T-helper 2 cell (primary cell): ENCODE measurements at regions not wholly inside any gene's neighbourhood (a gene's known extent, or its start where the extent isn't known, plus 50 kb on each side); places are given as distances from the start of the nearest gene placed in this dataset.
A peak's percentile ranks its signal among the peaks of the same experiment; 100 is the strongest.
"Not testable (repeated sequence)": the region's sequence is repeated elsewhere in the genome, so short reads cannot be mapped to it uniquely, and the experiment has no call there.

Source experiments
- DNase-seq, 5 experiments: peaks; one replicate each; pipeline versions ENCODE4 v3.0.0 to v3.0.0-alpha.2; 2012 to 2022

GRCh38 chr4:137827945-137828344, 295.7 kb upstream of the PCDH18 start:
- not testable (repeated sequence) for DNase-seq

DNA sequence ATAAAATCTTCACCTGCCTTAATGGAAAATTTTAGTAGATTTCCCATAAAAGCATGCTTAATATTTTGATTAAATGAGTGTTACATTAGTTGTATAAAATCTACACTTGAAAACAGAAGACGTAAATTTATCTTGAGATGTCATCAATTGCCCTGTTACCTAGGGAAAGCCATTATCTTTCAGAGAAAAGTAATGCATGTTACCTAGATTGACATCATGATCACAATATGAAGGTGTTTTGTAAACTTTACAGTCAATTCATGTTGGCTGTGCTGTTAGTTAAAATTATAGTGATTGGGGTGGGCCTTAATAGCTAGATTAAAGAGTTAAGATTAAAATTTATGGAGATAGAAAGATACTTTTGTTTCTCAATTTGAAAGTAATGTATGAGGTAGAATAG, 293.2 kb upstream of the PCDH18 start:
- no peak for DNase-seq

DNA sequence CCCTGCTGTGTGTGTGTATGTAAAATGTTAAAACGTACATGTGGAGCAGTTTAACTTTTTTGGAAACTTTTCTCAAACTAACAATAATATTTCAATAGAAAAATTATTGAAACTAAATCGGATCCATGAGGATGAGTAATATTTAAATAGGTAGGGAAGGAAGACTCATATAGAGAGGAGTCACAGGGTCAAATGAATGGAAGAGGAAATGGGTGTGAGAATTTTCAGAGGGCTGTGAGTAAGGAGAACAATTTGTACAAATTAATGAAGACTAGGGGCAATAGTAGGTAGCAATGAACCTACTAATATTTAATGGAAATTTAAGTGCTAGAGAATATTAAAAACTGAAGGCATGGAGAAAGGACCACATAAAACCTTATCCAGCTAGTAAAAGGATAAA, 290.7 kb upstream of the PCDH18 start:
- DNase-seq, result no peak

- DNase-seq, result peak in 1 of 5 experiments; percentile 23
Observed at GRCh38 chr4:137819964-137820383, 287.7 kb upstream of the PCDH18 start.

GRCh38 chr4:137812258-137812657, 280.0 kb upstream of the PCDH18 start:
- no peak for DNase-seq

DNA sequence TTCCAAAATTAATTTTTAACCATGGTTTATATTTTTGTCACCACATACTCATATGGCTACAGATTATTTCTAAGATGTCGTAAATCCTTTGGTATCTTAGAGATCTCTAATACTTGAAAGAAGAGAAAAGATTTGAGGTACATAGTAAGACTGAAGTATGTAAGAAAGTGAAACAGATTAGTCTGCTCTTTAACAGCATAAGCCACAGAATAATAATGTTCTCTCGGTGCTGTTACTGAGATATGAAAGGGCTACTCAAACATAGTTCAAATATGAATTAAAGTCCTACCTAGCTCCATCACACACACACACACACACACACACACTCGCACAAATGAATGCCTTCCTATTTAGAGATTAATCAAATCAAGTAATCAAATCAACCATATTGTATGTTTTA, 274.1 kb upstream of the PCDH18 start:
- no peak for DNase-seq

DNA sequence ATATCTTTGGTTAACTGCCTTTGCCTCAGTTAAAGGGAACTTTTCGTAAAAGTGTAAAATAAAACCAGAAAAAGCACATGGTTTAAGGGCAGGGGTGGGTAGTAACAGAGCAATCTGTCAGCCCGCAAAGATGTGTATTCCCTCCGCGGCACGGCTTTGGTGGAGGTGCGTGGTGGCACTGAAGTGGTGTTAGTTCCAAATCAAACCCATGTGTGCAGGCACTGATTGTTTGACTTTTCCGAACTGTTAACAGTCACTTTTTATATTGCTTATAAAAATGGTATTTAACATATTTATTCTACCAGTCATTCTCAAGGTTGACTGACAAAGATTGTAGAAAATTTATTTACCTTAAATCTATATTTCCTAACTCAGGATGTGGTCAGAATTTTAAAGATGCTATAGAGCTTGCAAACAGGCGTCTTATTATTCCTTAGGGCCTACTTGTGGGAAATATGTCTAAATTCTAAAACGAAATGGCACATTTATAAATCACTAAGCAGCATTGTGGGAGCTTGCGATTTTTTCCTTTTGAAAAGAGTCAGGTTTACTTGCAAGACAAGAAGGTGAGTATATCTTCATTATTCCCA, 272.7 kb upstream of the PCDH18 start:
- no peak for DNase-seq

DNA sequence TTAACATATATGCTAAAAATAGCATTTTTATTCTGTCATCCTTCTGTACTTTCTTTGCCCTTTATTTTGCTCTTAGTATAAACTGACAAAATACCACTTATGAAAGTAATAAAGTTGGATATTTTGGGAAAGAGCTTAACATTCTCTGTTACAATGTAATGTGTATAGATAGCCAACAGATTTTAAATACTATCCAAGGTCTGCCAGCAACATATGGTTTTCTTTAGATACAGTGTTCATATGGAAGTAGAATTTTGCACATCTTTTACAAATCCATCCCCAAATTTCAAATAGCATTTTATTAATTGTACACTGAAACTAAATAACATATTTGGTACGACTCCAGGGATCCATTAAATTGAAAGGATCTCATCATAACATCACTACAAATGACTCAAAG, 268.6 kb upstream of the PCDH18 start:
- DNase-seq, result no peak

DNA sequence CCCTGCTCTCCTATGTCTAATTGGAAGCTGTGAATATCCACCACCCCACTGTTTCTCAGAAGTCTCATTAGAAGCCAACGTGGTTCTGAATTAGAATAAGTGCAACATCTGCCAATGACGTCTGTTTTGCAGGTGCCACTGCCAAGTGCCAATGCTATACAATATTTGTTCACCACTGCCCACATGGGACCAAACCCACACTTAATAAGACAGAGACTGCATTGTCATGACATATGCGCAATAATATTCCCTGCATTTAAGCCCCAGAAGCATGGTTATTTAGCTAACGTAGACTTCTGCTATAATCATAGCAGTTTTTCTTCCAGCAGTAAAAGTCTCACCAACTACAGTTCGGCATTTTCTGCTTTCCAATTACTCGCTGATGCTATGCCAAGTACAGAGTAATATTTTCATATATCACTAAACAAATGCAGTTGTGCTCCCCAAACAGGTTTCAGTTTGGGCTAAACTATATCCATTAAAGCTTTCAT, 262.5 kb upstream of the PCDH18 start:
- no peak for DNase-seq

GRCh38 chr4:137789263-137789662, 257.0 kb upstream of the PCDH18 start:
- not testable (repeated sequence) for DNase-seq

GRCh38 chr4:137783923-137784322, 251.6 kb upstream of the PCDH18 start:
- DNase-seq, result not testable (repeated sequence)

DNA sequence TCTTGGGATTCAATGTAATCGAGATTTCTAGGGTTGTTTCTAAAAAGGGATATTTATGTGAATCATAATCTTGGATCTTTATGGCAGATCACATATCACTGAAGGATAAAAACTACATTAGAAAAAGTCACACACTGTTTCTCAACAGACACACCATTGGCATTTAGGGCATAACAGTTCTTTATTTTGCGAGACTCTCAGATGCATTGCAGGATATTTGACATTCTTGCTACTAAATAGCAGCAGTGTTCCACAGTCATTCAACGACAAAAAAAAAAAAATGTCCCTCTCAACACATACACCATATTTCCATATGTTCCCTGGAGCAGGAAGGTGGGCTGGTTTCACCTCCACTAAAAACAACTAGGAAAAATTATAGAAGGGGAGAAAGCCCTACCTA, 243.4 kb upstream of the PCDH18 start:
- no peak for DNase-seq

GRCh38 chr4:137774501-137774900, 242.2 kb upstream of the PCDH18 start:
- no peak for DNase-seq

- no peak for DNase-seq
Observed at GRCh38 chr4:137768881-137769280, 236.6 kb upstream of the PCDH18 start.

- no peak for DNase-seq
Observed at GRCh38 chr4:137768196-137768595, 235.9 kb upstream of the PCDH18 start.

- DNase-seq, result no peak
Observed at GRCh38 chr4:137762591-137762990, 230.3 kb upstream of the PCDH18 start.

GRCh38 chr4:137754652-137755471, 222.6 kb upstream of the PCDH18 start:
- DNase-seq, result no peak

DNA sequence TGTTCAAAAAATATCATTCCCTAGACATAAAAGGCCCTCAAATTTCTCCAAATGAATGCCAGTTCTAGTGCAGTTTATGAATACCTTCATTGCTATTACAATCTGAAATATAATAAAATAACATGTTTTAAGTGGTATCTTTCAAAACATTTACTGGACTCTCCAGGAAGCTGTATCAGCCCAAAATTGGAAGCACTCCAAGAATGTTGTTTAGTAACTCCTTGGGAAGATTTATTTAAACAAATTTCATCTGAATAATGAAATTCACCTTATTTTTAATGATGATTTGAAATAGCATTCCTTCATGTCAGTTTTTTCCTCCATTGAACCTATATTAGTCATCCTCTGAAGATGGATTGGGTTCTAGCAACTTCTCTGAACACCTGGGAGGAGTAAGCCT, 217.2 kb upstream of the PCDH18 start:
- no peak for DNase-seq

GRCh38 chr4:137748616-137749015, 216.3 kb upstream of the PCDH18 start:
- no peak for DNase-seq

DNA sequence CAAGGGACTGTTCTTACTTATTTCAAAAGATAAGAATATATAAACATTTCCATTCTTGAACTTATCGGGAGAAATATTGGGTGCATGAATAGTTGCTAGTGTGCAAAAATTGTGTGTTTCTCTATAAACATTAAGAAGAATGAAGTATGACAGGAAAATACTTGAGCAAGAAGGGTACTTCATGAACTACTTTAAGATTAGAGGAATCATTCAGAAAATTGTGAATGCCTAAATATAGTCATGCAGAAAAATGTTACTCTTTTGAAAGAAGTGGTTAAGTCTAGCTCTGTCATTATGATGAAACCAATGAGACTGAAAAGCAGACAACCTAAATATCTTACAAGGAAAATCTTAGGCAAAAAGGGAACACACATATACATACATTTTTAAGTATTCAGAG, 207.8 kb upstream of the PCDH18 start:
- DNase-seq, result no peak

- DNase-seq, result no peak
Observed at GRCh38 chr4:137739391-137739790, 207.1 kb upstream of the PCDH18 start.

- no peak for DNase-seq
Observed at GRCh38 chr4:137738375-137738990, 206.2 kb upstream of the PCDH18 start.

GRCh38 chr4:137735561-137736104, 203.3 kb upstream of the PCDH18 start:
- no peak for DNase-seq
